NCI-H146 treated with DMSO at 0.1 percent for 48 hours (cell line): ENCODE measurements at regions not wholly inside any gene's neighbourhood (a gene's known extent, or its start where the extent isn't known, plus 50 kb on each side); places are given as distances from the start of the nearest gene placed in this dataset.

ENCODE experiments used
- DNase-seq: peaks from one replicate; lab custom pipeline; 2025; ENCODE audit not compliant: unreplicated experiment; lab: John Stamatoyannopoulos, UW

DNA sequence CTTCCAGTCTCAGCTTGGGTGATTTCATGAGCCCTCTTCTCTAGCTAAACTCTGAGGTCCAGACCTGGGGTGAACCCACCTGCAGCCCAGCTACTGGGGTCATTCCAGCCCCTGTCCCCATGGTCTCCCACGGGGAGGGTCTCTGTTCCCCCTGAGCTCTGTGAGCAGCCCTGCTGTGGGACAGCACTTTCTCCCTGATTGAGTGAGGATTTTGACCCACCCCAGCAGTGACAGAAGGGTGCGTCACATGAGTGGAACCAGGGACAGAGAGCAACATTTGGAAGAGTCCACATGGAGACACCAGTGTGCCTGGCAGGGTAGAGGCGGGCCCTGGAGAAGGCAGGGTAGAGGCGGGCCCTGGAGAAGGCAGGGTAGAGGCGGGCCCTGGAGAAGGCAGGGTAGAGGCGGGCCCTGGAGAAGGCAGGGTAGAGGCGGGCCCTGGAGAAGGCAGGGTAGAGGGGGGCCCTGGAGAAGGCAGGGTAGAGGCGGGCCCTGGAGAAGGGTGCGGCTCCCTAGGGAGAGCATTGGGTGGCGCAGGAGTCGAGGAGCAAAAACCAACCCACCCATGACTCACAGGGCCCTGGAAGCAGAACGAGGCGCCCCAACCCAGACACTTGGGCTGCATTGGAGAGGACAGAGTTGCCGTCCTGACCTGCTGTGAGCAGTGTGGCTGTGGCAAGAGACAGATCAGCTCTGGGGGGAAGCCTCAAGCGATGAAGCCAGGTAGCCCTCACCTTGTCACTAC is 227.7 kb upstream of the B3GAT1 start:
- DNase-seq = no peak

DNA sequence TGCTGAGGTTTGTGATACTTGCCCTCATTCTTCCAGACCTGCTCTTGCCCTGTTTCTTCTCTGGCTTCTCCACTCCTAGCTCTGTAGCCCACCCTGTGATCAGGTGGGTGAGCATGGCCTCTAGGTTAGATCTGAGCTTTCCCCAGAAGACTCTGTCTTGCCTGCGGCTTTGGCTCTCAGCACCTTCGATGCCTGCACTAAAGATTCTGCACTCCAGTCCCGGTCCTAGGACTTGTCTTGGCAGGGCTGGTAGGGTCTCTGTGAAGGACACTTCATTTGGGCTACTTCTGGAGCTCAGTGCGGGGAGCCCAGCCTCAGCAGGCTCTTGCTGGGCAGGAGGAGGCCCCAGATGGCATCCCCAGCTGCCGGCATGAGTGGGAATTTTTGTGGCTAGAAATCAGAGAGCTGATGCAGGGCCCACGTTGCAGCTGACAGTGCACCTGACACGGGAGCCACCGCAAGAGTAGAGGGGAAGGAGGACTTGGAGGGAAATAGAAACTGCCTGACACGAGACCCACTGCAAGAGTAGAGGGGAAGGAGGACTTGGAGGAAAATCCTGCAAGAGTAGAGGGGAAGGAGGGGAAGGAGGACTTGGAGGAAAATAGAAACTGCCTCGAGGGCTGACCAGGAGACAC is 226.9 kb upstream of the B3GAT1 start:
- DNase-seq = no peak

DNA sequence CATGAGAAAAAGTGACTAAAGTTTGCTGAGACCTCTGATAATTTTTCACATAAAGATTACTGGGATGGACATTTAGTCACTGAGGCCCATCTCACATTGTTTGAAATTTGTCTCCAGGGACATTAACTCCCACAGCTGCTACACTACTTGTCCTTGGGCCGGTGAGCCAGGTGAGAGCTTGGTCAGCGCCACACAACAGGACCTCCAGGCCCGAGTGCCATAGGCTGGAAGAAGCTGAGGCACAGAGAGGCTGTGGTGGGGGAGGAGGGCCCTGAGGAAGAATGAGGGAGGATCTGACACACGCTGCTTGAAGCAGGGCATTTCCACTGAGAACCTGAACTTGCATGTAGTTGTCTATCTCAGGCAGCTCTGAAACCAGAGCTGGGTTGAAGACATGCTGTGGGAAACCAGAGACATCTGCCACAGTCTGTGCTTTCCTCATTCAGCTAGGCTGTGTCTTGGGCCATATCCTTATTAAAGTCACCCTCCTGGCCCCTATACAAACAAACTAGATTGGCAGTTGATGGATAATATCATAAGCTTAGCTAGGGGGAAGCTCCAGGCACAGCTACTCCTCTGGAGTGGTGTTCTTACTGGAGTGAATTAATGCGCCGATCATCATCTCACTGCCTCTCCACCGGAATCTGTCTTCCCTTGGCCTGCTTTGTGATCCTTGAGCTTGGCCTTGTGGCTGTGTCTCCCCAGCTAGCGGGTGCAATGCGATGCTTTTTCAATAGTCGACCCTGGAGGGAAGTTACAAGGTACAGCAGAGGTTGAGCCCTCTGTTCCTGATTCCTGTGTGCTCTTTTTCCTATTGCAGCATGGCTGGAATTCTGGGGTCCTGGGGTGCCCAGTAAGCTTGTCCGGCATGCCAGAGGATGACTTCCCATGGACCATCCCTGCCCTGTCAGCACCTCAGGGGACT is 225.3 kb upstream of the B3GAT1 start:
- DNase-seq = no peak

DNA sequence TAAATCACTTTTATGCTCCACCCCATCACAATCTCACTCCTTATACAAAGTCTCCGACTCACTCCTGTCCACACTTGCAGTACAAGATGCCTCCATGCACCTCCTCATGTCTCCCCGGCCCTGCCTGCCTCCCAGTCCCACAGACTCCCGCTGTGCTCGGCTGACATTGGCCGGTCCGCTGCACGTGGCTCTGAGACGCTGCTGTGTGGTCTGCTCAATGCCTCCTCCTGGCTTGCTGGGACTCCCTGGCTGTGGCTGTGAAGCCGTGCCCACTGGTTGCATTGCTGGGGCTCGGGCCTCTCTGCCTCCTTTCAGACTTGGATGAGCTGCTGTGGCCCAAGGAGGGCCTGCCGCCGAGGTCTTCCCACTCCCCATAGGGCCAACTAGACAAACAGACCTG is 224.0 kb upstream of the B3GAT1 start:
- no peak for DNase-seq

DNA sequence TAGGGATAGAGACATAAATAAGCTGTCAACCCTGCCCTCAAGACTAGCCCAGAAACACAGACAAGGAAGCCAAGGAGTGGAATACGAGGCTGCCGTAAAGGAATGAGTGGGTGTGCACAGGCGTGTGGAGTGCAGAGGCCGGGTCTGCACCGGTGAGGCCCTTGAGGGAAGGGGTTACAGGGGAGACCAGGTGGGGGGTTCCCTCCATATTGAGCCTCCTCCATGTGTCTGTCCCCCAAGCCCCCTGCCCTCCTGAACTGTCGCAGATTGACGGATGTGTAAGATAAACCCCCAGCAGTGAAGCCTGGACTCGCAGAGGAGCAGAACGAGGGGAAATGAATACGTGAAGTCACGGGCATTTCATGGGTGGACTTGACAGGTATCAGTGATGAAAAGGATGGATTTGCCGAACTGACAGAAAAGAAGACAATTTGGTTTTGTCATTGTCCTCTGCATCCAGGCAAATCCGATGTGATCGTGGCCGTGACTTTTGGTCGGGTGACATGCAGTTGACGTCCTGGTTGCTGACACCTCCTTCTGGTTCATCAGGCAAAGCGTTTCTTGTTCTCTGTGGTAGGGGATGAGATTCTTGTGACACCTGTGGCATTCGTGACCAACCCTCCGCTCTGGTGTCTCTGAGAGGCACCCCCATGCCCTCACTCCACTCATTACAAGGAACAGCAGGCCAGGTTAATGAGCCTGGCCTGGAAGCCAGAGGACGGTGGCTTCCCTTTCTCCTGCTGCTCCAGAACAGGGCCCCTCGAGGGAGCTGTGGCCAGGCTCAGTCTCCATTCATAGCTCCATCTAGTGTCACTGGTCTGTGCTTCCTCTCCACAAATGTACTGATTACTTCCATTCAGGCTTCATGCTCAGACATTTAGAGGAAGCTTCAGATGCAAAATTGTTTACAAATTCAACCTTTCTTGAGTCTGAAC is 223.1 kb upstream of the B3GAT1 start:
- no peak for DNase-seq

DNA sequence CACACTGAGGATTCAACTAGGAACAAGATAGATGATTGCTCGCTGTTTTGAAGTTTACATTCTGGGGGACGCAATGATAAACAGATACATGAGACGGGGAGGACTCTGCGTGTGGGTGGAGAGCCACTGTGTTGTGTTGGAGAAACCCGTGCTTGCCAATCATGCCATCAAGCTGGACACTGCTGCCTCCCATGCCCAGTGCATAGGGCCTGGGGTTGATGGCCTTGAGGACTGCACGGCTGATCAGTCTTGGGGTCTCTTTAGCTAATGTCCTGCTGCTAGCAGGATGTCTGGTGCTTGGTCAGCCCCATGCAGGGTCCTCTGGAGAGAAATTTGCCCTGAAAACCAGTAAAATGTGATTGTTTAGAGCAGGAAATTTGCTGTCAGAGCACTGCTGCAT is 221.2 kb upstream of the B3GAT1 start:
- no peak for DNase-seq

DNA sequence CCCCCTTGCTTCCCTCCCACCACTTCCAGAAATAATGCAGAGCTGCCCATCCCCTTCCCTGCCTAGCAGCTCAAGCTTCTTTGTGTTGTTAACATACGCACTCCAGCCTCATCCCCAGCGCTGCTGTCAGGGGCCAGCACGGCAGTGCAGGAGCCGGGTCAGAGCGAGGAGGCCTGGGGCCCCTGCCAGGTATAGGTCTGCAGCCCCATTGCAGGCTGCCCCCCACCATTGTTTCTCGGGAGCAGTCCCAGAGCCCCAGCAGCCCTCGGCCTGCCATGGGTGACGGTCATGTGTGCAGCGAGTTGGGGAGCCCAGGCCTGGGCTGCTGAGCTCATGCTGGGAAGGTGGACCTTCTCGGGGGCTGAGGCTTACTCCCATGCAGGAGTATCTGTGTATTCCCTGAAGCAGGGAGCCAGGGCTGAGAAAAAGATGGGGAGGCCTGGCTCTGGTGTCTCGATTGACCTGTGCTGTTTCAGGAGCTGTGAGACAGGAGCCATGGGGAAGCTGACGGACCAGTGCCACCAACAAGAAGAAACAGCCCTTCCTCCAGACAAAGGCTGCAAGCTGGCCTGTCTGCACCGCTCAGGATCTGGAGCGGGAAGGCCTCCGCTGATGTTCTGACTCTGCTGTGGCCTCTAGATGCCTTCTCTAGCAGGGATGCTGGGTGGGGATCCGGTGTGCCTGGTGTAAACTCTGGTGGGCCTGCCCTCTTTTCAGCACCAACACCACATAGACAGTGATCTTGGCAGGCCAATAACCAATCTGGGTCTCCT is 220.5 kb upstream of the B3GAT1 start:
- DNase-seq = no peak

DNA sequence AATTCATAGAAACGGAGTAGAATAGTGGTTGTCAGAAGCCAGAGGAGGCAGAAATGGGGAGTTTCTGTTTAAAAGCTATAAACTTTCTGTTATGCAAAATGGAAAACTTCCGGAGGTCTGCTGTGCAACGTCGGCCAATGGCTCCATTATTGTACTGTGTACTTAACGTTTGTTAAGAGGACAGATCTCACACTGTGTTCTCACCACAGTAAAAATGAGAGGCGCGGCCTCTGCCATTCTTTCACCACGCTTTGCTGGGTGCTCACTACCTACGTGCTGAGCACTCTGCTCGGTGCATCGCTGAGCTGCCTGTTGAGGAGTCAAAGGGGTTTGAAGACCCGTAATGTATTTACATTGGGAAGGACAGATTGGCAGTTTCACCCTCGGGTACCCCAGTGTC is 218.8 kb upstream of the B3GAT1 start:
- DNase-seq = no peak

DNA sequence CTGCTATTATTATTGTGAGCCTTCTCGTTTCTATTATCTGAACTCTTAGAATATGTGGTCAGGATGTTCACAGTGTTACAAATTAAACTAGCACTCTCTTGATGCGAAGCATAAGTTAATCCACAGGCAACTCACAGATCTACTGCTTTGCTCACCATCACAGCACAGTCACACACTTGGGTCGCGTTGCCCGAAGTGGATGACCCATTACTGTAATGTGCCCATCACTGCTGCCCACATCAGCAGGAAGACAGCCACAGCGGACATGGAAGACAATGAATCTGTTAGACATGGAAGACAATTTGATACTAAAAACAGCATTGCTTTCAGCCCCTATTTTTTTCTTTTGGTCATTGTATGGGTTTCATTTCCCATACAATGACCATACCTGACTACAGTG is 216.4 kb upstream of the B3GAT1 start:
- no peak for DNase-seq

DNA sequence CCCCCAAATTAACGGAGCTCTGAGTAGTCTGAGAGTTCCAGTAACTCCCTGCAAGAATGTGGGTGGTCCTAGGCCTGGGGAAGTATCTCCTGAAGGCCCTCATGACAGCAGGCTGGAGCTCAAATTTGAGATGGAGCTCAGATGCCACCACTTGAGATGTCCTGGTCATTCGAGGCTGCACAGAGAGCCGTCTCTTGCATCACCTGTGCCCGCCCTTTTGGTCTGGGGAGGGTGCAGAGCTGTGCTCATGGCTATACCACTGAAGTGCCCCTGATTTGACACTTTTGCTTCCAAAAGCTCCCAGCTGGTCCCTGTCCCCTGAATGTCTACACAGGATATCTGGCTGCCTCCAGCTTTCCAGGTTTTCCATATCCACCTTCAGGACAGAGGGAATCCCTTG is 214.0 kb upstream of the B3GAT1 start:
- DNase-seq = no peak

DNA sequence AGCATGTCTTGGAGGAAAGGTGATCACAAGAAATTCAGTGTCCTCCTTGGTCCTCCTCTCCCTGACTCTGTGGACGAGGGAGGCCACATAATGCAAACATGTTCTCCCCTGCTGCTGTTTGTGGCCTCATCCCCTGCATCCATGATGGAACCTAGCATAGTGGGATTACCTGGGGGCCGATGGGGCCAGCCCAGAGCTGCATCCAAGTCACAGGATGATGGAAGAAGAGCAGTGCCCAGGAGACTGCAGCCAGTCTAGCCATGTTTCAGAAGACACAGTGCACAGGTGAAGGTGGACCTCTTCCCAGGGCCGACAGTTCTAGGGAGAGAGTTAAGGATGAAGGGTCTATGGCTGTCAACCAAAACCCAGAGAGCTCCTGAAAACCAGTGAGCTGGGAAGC is 213.6 kb upstream of the B3GAT1 start:
- no peak for DNase-seq

DNA sequence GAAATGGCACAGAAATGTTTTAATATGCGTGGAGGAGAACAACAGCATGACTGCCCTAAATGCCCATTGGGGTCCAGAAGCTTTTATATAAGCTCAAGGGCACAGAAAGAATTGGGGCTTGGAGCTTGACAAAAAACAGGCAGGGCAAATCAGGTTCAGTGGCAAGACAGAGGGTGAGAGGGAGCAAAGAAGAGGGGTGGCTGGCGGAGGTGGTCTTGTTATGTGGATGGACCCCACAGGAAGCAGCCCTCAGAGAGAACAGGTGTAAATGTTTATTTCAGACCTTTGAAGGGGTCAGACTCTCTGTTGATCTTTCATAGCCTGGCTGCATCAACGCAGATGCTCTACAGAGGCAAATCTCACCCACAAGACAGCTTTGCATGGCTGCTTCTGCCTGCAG is 213.1 kb upstream of the B3GAT1 start:
- DNase-seq = no peak

DNA sequence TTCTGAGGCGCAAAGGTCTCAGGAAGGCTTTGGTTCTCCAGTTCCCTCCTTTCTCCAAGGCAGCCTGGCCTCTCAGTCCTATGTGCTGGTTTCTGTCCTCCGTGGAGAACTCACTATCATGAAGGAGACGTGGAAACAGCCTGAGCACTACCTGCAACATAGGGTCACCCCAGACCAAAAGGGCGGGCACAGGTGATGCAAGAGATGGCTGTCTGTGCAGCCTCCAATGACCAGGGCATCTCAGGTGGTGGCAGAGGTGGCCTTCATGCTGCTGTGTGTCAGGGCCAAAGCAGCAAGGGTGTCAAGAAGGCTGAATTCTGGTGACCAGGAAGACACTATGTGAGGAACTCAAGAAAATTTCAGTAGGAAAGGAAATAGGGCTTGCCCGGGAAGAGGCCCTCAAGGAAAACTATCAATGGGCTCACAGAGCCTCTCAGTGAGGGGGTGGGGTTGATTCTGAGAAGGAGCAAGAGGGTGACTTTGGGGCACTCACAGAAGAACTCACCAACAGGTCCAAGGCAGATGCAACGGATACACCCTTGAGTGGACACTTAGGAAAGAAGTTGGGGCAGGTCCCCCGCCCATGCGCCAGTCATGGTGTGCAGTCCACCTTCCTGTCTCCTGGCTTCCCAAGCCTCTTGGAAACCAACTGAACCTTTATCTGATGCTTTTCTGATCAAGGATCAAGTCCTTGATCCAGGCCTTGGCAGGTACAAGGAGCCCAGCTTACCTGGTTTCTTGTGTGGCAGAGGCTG is 212.3 kb upstream of the B3GAT1 start:
- DNase-seq = no peak

DNA sequence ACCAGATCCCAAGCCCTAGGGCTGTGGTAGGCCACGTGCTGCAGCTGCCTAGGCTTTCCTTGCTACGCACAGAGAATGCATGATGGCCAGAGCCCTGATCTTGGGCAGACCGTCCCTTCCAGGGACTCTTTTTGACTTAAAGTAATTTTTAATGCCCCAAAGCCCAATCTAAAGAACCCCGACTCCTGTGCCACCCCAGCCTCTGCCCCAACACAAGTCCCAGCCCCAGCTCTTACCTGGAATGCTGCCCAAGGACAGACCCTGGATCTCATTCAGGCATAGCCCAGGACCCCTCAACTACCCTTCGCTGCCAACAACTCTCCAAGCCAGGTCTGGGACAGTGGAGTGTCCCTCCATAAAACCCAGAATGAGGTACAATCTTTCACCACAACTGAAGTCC is 211.7 kb upstream of the B3GAT1 start:
- DNase-seq = no peak

DNA sequence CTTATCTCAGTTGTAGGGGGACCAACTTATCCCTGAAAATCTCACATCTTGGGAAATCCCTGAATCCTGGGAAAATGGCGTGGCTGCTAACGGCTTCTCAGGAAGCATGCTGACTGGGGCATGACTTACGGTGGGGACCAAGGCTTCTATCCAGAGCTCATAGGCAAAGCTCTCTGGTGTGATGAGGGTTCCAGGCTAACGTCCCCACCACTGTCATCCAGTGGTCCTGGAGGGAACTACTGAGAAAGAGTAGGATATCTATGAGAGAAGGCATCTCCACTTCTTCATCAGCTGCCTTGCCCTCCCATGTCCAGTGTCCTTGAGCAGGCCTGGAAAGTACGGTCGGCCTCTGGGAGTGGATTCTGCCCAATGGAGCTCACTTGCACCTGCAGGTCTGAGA is 210.4 kb upstream of the B3GAT1 start:
- DNase-seq = no peak

DNA sequence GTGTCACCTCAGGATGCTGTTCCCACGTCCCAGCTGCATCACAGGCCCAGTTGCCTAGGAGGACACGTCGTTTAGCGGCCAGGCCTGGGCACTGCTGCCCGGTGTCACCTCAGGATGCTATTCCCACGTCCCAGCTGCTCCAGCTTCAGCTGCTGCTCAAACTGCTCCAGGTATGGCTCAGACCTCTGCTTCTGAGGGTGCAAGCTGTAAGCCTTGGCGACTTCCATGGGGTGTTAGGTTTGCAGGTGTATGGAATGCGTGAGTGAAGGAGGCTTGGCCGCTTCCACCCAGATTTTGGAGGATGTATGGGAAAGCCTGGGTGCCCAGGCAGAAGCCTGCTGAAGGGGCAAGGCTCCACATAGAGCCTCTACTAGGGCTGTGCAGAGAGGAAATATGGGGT is 205.3 kb upstream of the B3GAT1 start:
- no peak for DNase-seq

DNA sequence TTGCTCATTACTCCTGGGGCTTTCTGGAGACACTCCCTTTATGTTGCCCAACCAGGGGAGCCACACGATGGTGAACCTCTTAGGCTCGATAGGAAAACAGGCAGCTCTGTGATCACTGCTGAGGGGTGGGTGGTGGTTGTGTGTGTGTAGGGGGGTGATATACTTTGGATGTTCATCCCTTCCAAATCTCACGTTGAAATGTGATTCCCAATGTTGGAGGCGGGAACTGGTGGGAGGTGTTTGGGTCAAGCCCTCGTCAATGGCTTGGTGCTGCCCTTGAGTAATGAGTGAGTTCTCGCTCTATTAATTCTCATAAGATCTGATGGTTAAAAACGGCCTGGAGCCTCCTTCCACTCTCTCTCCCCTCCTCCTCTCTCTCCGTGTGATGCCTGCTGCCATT is 204.0 kb upstream of the B3GAT1 start:
- no peak for DNase-seq

DNA sequence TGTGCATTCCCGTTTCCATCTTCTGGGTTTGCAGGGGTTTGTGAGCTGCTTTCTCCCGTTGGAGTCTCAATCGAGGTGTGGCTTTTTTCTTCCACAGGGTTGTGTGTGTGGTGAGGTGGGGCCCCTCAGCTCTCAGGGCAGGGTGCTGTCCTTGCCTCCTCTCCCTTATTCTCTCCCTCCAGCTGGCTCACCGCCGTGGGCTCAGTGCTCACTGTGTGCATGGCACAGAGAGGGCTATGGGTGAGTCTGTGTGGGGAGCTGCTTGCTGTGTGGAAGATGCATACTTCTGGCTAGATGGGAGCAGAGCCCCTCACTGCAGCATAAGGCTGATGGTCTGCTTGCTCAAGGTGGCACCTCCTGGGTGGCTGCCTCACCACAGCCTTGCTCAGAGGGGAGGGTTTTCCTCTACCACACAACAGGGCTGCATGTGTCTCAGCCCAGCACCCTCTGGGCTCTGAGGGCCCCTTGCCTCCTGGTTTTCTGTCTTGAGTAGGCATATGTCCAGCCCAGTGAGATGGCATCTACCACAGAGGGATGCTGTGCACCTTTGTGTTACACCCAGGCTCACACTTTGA is 203.1 kb upstream of the B3GAT1 start:
- DNase-seq = no peak

DNA sequence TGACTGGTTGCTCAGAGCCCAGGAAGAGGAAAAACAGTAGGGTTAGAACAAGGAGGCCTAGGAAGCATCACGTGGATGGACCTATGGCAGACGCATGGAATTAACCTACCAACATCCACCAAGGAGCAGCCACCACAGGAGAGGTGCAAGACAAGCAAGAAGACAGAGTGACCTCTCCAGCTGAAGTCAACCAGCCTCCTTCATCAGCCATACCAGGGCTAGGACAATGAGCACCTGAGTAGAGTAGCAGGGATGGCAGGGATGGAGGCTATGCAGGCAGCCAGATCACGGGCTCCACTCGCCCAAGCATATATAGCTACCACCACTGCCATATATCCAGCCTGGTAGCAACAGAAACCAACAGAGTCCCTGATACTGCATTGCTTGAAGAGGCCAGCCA is 202.1 kb upstream of the B3GAT1 start:
- no peak for DNase-seq
